GM18517 (cell line): ENCODE measurements at regions not wholly inside any gene's neighbourhood (a gene's known extent, or its start where the extent isn't known, plus 50 kb on each side); places are given as distances from the start of the nearest gene placed in this dataset.
"Not testable (repeated sequence)": the region's sequence is repeated elsewhere in the genome, so short reads cannot be mapped to it uniquely, and the experiment has no call there.

Source experiments
- ATAC-seq: cut with Tn5 transposase; IDR thresholded peaks from one replicate; pipeline ENCODE4 v1.9.1; 2021; ENCODE audit warnings: mild to moderate bottlenecking, moderate library complexity; ENCODE audit not compliant: unreplicated experiment

- no peak for ATAC-seq
Observed at GRCh38 chr20:48390981-48391380, 436.8 kb downstream of the PREX1 start.

GRCh38 chr20:48387675-48388074, 440.1 kb downstream of the PREX1 start:
- no peak for ATAC-seq

GRCh38 chr20:48385527-48385926, 442.3 kb downstream of the PREX1 start:
- no peak for ATAC-seq

GRCh38 chr20:48385114-48385513, 442.7 kb downstream of the PREX1 start:
- no peak for ATAC-seq

- no peak for ATAC-seq
Observed at GRCh38 chr20:48384147-48384818, 443.5 kb downstream of the PREX1 start.

GRCh38 chr20:48383252-48383651, 444.5 kb downstream of the PREX1 start:
- no peak for ATAC-seq

GRCh38 chr20:48382304-48382703, 445.5 kb downstream of the PREX1 start:
- no peak for ATAC-seq

- no peak for ATAC-seq
Observed at GRCh38 chr20:48381353-48382120, 446.3 kb downstream of the PREX1 start.

- no peak for ATAC-seq
Observed at GRCh38 chr20:48380661-48381060, 447.1 kb downstream of the PREX1 start.

GRCh38 chr20:48378976-48379675, 448.7 kb downstream of the PREX1 start:
- no peak for ATAC-seq

GRCh38 chr20:48377940-48378339, 449.9 kb downstream of the PREX1 start:
- no peak for ATAC-seq

- no peak for ATAC-seq
Observed at GRCh38 chr20:48375804-48376203, 452.0 kb downstream of the PREX1 start.

- no peak for ATAC-seq
Observed at GRCh38 chr20:48374991-48375595, 452.7 kb downstream of the PREX1 start.

- ATAC-seq, result not testable (repeated sequence)
Observed at GRCh38 chr20:48374031-48374907, 453.5 kb downstream of the PREX1 start.

GRCh38 chr20:48373555-48373934, 454.3 kb downstream of the PREX1 start:
- no peak for ATAC-seq

- not testable (repeated sequence) for ATAC-seq
Observed at GRCh38 chr20:48372851-48373554, 454.8 kb downstream of the PREX1 start.

GRCh38 chr20:48371211-48371610, 456.6 kb downstream of the PREX1 start:
- ATAC-seq, result no peak

GRCh38 chr20:48368580-48369021, 459.2 kb downstream of the PREX1 start:
- ATAC-seq, result not testable (repeated sequence)

- not testable (repeated sequence) for ATAC-seq
Observed at GRCh38 chr20:48367541-48368358, 460.0 kb downstream of the PREX1 start.
